Adrenal gland (tissue), 5 donors: ENCODE measurements at regions not wholly inside any gene's neighbourhood (a gene's known extent, or its start where the extent isn't known, plus 50 kb on each side); places are given as distances from the start of the nearest gene placed in this dataset.

Experiments used
- POLR2A ChIP-seq, 2 donors: fragments of 450-650 bp; IDR thresholded peaks; one replicate each; pipeline ENCODE4 v1.6.1; 2017; ENCODE audit warnings: antibody characterized with exemption in 2 of 2, mild to moderate bottlenecking in 2 of 2, moderate library complexity in 1 of 2
- TF ChIP-seq, protein P1 (sequence below), 6 experiments: fragments of 450-650 bp in 4 of 6; fragments of 200-600 bp in 2 of 6; sonication (generic) in 1 of 6; IDR thresholded peaks; 1 replicate in 5 of 6; 2 replicates in 1 of 6; pipeline versions ENCODE4 v1.5.1 to v1.8.0; 2016 to 2021; ENCODE audit warnings: antibody characterized with exemption in 6 of 6, mild to moderate bottlenecking in 2 of 6, moderate library complexity in 1 of 6
- donor health status: DM: no; HTN: no; CAD: no.

DNA sequence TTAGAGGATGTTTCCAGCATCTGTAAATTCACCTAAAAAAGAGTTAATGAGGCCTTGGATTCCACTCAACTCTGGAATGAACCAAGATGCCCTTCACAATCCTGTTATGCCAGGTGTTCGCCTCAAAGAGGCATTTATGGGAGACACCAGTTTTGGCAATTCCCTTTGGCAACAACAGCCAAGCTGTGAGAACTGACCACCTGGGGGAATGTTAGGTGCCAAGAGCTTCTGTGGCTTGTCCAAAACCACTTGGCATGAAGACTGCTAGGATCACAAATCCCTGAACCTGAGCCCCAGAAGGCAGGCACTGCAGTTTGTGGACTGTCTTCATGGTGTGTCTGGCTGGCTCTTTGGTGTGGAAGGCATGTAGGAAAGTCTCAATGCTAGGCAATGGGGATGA, 164.4 kb upstream of the BDNF start:
- TF ChIP-seq, protein P1, sequence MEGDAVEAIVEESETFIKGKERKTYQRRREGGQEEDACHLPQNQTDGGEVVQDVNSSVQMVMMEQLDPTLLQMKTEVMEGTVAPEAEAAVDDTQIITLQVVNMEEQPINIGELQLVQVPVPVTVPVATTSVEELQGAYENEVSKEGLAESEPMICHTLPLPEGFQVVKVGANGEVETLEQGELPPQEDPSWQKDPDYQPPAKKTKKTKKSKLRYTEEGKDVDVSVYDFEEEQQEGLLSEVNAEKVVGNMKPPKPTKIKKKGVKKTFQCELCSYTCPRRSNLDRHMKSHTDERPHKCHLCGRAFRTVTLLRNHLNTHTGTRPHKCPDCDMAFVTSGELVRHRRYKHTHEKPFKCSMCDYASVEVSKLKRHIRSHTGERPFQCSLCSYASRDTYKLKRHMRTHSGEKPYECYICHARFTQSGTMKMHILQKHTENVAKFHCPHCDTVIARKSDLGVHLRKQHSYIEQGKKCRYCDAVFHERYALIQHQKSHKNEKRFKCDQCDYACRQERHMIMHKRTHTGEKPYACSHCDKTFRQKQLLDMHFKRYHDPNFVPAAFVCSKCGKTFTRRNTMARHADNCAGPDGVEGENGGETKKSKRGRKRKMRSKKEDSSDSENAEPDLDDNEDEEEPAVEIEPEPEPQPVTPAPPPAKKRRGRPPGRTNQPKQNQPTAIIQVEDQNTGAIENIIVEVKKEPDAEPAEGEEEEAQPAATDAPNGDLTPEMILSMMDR (IDR thresholded peaks at IDR 0.05), result no peak
- no peak for TF ChIP-seq POLR2A (IDR thresholded peaks at IDR 0.05)
